ENCODE measurements at regions not wholly inside any gene's neighbourhood (a gene's known extent, or its start where the extent isn't known, plus 50 kb on each side); places are given as distances from the start of the nearest gene placed in this dataset.

GRCh38 chr3:74328435-74328834 is 286.0 kb downstream of the CNTN3 start:
- no peaks in the 10 kb centered on the region for H3K36me3 ChIP-seq (ENCODE audit: control insufficient read depth, insufficient read depth, low read length)
- H3K9me3 ChIP-seq (ENCODE audit: control insufficient read depth, insufficient read depth, low read length): no peaks in the 10 kb centered on the region
- no peak overlapping the region for H3K4me3 ChIP-seq (ENCODE audit: low read depth, low read length)
- no CpG with 5 or more reads among the region's 2 CpGs for WGBS (ENCODE audit: insufficient coverage)
- H3K4me1 ChIP-seq (ENCODE audit: control insufficient read depth, insufficient read depth, low read length): no peaks in the 10 kb centered on the region
- DNase-seq (ENCODE audit: low read depth in 4 of 6, low spot score in 6 of 6): no peak
- H3K27ac ChIP-seq (ENCODE audit: low read depth, low read length): no peak overlapping the region
- H3K27me3 ChIP-seq (ENCODE audit: control insufficient read depth, insufficient read depth, low read length): no peaks in the 10 kb centered on the region

GRCh38 chr3:74315291-74315690 is 299.2 kb downstream of the CNTN3 start:
- no peaks in the 10 kb centered on the region for H3K27me3 ChIP-seq (ENCODE audit: control insufficient read depth, insufficient read depth, low read length)
- no peaks in the 10 kb centered on the region for H3K4me1 ChIP-seq (ENCODE audit: control insufficient read depth, insufficient read depth, low read length)
- DNase-seq (ENCODE audit: low read depth in 4 of 6, low spot score in 6 of 6): no peak
- H3K9me3 ChIP-seq (ENCODE audit: control insufficient read depth, insufficient read depth, low read length): peaks cover 6% of the 10 kb centered on the region
- H3K4me3 ChIP-seq (ENCODE audit: low read depth, low read length): no peak overlapping the region
- no peaks in the 10 kb centered on the region for H3K36me3 ChIP-seq (ENCODE audit: control insufficient read depth, insufficient read depth, low read length)
- no peak overlapping the region for H3K27ac ChIP-seq (ENCODE audit: low read depth, low read length)
- 33% methylated on average over 1 of the region's 3 CpGs for WGBS (ENCODE audit: insufficient coverage)

GRCh38 chr3:74314696-74315095 is 299.8 kb downstream of the CNTN3 start:
- WGBS (ENCODE audit: insufficient coverage): 60% methylated on average over 1 of the region's 2 CpGs
- Histone ChIP-seq H3K9me3 (ENCODE audit: control insufficient read depth, insufficient read depth, low read length) (peaks cover 6% of the 10 kb centered on the region), H3K4me1 (ENCODE audit: control insufficient read depth, insufficient read depth, low read length) (no peaks in the 10 kb centered on the region), H3K27me3 (ENCODE audit: control insufficient read depth, insufficient read depth, low read length) (no peaks in the 10 kb centered on the region), H3K36me3 (ENCODE audit: control insufficient read depth, insufficient read depth, low read length) (no peaks in the 10 kb centered on the region), H3K27ac (ENCODE audit: low read depth, low read length) (no peak overlapping the region), H3K4me3 (ENCODE audit: low read depth, low read length) (no peak overlapping the region)
- no peak for DNase-seq (ENCODE audit: low read depth in 4 of 6, low spot score in 6 of 6)

GRCh38 chr3:74309716-74310115 is 304.7 kb downstream of the CNTN3 start:
- H3K9me3 ChIP-seq (ENCODE audit: control insufficient read depth, insufficient read depth, low read length): peaks cover 2% of the 10 kb centered on the region
- H3K36me3 ChIP-seq (ENCODE audit: control insufficient read depth, insufficient read depth, low read length): no peaks in the 10 kb centered on the region
- H3K27ac ChIP-seq (ENCODE audit: low read depth, low read length): no peak overlapping the region
- no peaks in the 10 kb centered on the region for H3K4me1 ChIP-seq (ENCODE audit: control insufficient read depth, insufficient read depth, low read length)
- no peak overlapping the region for H3K4me3 ChIP-seq (ENCODE audit: low read depth, low read length)
- DNase-seq (ENCODE audit: low read depth in 4 of 6, low spot score in 6 of 6): no peak
- no CpG with 5 or more reads among the region's 1 CpG for WGBS (ENCODE audit: insufficient coverage)
- no peaks in the 10 kb centered on the region for H3K27me3 ChIP-seq (ENCODE audit: control insufficient read depth, insufficient read depth, low read length)

- Histone ChIP-seq H3K9me3 (ENCODE audit: control insufficient read depth, insufficient read depth, low read length) (no peaks in the 10 kb centered on the region), H3K27ac (ENCODE audit: low read depth, low read length) (no peak overlapping the region), H3K4me1 (ENCODE audit: control insufficient read depth, insufficient read depth, low read length) (no peaks in the 10 kb centered on the region), H3K4me3 (ENCODE audit: low read depth, low read length) (no peak overlapping the region), H3K36me3 (ENCODE audit: control insufficient read depth, insufficient read depth, low read length) (no peaks in the 10 kb centered on the region), H3K27me3 (ENCODE audit: control insufficient read depth, insufficient read depth, low read length) (no peaks in the 10 kb centered on the region)
- DNase-seq (ENCODE audit: low read depth in 4 of 6, low spot score in 6 of 6): no peak
- WGBS (ENCODE audit: insufficient coverage): no CpG with 5 or more reads among the region's 1 CpG
Measured at GRCh38 chr3:74304424-74304823, 310.0 kb downstream of the CNTN3 start.

GRCh38 chr3:74303711-74304110 is 310.7 kb downstream of the CNTN3 start:
- Histone ChIP-seq H3K4me3 (ENCODE audit: low read depth, low read length) (no peak overlapping the region), H3K27me3 (ENCODE audit: control insufficient read depth, insufficient read depth, low read length) (no peaks in the 10 kb centered on the region), H3K9me3 (ENCODE audit: control insufficient read depth, insufficient read depth, low read length) (no peaks in the 10 kb centered on the region), H3K36me3 (ENCODE audit: control insufficient read depth, insufficient read depth, low read length) (no peaks in the 10 kb centered on the region), H3K4me1 (ENCODE audit: control insufficient read depth, insufficient read depth, low read length) (no peaks in the 10 kb centered on the region), H3K27ac (ENCODE audit: low read depth, low read length) (no peak overlapping the region)
- no peak for DNase-seq (ENCODE audit: low read depth in 4 of 6, low spot score in 6 of 6)
- no CpG with 5 or more reads among the region's 2 CpGs for WGBS (ENCODE audit: insufficient coverage)

GRCh38 chr3:74302969-74303368 is 311.5 kb downstream of the CNTN3 start:
- no peak overlapping the region for H3K27ac ChIP-seq (ENCODE audit: low read depth, low read length)
- 80% methylated on average over 1 of the region's 1 CpG for WGBS (ENCODE audit: insufficient coverage)
- peak in 2 of 6 donors; percentile 34 to 44 for DNase-seq (ENCODE audit: low read depth in 4 of 6, low spot score in 6 of 6)
- H3K27me3 ChIP-seq (ENCODE audit: control insufficient read depth, insufficient read depth, low read length): no peaks in the 10 kb centered on the region
- no peaks in the 10 kb centered on the region for H3K9me3 ChIP-seq (ENCODE audit: control insufficient read depth, insufficient read depth, low read length)
- H3K4me1 ChIP-seq (ENCODE audit: control insufficient read depth, insufficient read depth, low read length): no peaks in the 10 kb centered on the region
- no peaks in the 10 kb centered on the region for H3K36me3 ChIP-seq (ENCODE audit: control insufficient read depth, insufficient read depth, low read length)
- H3K4me3 ChIP-seq (ENCODE audit: low read depth, low read length): no peak overlapping the region

GRCh38 chr3:74302281-74302680 is 312.2 kb downstream of the CNTN3 start:
- Histone ChIP-seq H3K36me3 (ENCODE audit: control insufficient read depth, insufficient read depth, low read length) (no peaks in the 10 kb centered on the region), H3K9me3 (ENCODE audit: control insufficient read depth, insufficient read depth, low read length) (no peaks in the 10 kb centered on the region), H3K4me3 (ENCODE audit: low read depth, low read length) (no peak overlapping the region), H3K27ac (ENCODE audit: low read depth, low read length) (no peak overlapping the region), H3K4me1 (ENCODE audit: control insufficient read depth, insufficient read depth, low read length) (no peaks in the 10 kb centered on the region), H3K27me3 (ENCODE audit: control insufficient read depth, insufficient read depth, low read length) (no peaks in the 10 kb centered on the region)
- WGBS (ENCODE audit: insufficient coverage): no CpG with 5 or more reads among the region's 1 CpG
- DNase-seq (ENCODE audit: low read depth in 4 of 6, low spot score in 6 of 6): peak in 2 of 6 donors; percentile 16 to 40

GRCh38 chr3:74301056-74301455 is 313.4 kb downstream of the CNTN3 start:
- Histone ChIP-seq H3K4me3 (ENCODE audit: low read depth, low read length) (no peak overlapping the region), H3K27me3 (ENCODE audit: control insufficient read depth, insufficient read depth, low read length) (no peaks in the 10 kb centered on the region), H3K4me1 (ENCODE audit: control insufficient read depth, insufficient read depth, low read length) (no peaks in the 10 kb centered on the region), H3K27ac (ENCODE audit: low read depth, low read length) (no peak overlapping the region), H3K36me3 (ENCODE audit: control insufficient read depth, insufficient read depth, low read length) (no peaks in the 10 kb centered on the region), H3K9me3 (ENCODE audit: control insufficient read depth, insufficient read depth, low read length) (no peaks in the 10 kb centered on the region)
- DNase-seq (ENCODE audit: low read depth in 4 of 6, low spot score in 6 of 6): no peak

GRCh38 chr3:74295479-74295878 is 319.0 kb downstream of the CNTN3 start:
- Histone ChIP-seq H3K4me3 (ENCODE audit: low read depth, low read length) (no peak overlapping the region), H3K4me1 (ENCODE audit: control insufficient read depth, insufficient read depth, low read length) (no peaks in the 10 kb centered on the region), H3K36me3 (ENCODE audit: control insufficient read depth, insufficient read depth, low read length) (no peaks in the 10 kb centered on the region), H3K27ac (ENCODE audit: low read depth, low read length) (no peak overlapping the region), H3K9me3 (ENCODE audit: control insufficient read depth, insufficient read depth, low read length) (no peaks in the 10 kb centered on the region), H3K27me3 (ENCODE audit: control insufficient read depth, insufficient read depth, low read length) (no peaks in the 10 kb centered on the region)
- WGBS (ENCODE audit: insufficient coverage): no CpG with 5 or more reads among the region's 1 CpG
- no peak for DNase-seq (ENCODE audit: low read depth in 4 of 6, low spot score in 6 of 6)

Measured in spinal cord (tissue), 9 donors.